ENCODE measurements at regions not wholly inside any gene's neighbourhood (a gene's known extent, or its start where the extent isn't known, plus 50 kb on each side); places are given as distances from the start of the nearest gene placed in this dataset.
A peak's percentile ranks its signal among the peaks of the same experiment; 100 is the strongest.

DNA sequence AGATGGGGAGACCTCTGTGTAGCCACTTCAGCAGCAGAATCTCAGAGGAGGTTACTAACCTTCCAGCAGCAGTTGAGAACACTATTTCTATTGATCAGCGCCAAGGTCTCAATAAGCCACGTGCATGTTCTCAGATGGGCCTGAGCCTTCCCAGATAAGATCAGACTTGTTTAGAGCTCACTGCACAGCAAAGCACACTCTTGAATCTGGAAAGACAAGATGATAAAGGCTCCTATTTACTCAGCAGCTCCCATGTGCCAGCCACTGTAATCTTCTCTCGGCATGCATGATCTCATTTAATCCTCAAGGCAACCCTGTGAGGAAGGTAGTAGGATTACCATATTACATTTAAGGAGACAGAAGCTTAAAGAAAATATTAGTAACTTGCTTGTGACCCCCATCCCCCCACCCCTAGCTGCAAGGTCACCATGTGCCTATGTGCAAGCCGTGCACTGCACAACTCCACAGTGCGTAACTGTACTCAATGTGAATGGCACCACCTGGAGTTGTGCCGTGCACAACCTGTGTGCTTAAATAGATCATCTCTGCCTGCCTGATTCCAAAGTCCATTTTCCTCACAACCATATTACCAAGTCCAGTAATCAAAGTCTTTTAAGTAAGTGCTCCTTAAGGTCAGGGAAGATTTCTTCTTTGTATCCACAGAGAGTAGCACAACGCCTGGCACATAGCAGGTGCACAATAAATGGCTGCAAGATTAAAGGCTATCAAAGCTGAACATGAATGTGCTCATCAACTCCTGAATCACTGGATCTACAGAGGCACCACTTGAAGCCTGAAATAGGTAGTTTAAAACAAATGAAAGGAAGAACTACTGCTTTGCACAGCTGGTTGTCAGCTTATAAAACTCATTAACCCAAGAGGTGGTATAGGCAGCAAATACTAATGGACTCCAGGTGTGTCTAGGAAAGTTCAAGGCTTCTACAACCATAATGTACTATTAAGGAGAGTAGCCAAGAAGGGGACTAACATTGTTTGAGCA is 293.8 kb downstream of the BUD13 start:
- DNase-seq (ENCODE audit: low read depth, low spot score): no peak

DNA sequence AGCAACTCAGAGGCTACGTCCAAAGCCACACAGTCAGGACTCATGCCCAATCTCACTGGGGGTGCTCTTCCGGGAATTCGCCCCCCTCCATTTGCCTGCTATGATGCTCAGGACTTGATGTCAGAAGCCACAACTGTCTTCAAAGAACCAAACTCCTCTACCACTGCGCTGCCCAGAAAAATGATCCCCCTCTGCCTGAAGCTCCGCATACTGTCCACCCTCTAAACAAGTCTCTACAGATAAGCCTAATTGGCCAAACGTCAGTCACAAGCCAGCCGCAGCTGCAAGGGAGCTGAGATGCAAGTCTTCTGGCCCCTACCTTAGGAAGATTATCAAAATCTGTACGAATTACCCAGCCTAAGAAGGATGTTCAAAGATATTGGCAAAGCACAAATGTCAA is 294.6 kb downstream of the BUD13 start:
- no peak for DNase-seq (ENCODE audit: low read depth, low spot score)

DNA sequence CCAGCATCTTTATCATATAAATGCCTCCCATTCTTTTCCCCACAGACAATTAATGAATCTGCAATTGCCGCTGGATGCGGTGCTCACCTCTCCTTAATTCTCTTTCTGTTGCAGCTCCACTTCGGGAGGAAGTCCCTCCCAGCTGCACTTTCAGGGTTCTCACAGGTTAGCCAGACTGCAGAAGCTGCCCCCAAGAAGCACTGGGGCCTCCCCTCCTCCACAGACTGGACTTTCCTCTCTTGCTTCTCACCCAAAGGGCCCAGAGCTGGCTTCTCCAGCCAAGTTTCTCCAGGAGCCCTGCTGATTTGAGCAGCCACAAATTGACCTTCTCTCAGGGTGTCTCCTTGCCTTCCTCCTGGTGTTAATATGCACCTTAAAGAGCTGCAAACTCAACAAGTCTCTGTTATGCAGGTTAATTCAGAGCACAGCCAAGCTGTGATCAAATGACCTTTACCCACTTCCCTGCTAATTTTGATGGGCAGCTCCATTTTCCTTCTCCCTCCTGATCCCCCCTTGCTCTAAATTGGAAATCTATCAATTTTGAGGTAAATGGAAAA is 298.9 kb downstream of the BUD13 start:
- DNase-seq (ENCODE audit: low read depth, low spot score): no peak

DNA sequence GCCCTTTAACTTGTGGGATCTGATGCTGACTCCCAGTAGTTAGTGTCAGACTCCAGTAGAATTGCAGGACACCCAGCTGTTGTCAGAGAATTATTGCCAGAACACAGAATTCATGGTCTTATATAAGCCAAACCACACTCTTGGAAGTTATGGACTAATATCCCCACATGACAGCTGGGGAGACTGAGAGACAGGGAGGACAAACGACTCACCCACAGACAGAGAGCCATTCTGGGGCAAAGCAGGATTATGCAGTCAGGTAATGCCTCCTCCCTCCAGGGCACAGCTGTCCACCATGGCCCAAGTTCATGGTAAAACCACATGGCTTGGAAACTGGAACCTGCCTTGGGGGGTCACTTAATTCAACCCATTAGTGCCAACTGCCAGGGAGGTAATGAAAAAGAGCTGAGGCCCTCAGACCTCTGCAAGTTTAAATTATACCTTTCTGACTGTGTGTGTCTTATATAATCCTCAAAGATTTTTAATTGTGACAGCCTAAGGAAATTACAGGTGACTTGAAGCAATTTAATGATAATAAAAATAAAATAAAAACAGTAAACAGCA is 299.5 kb downstream of the BUD13 start:
- DNase-seq (ENCODE audit: low read depth, low spot score): no peak

DNA sequence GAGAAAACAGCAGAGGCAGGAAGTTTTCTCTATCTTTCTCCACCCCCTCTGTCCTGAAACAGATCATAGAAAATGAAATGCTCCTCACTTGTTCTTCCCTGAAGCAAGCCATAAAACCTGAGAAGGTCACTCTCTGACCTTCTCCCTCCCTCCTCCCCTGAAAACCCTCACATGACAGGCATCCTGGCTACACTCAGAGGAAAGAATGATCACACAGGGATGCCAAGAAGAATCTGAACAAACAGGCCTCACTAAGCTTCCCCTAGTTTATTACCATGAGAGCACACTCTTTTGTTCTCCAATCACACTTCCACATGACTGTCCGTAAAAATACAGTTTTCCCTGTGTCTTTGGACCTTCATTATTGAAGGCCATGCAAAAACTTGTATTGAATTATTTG is 300.1 kb downstream of the BUD13 start:
- peak; percentile 66 for DNase-seq (ENCODE audit: low read depth, low spot score)

DNA sequence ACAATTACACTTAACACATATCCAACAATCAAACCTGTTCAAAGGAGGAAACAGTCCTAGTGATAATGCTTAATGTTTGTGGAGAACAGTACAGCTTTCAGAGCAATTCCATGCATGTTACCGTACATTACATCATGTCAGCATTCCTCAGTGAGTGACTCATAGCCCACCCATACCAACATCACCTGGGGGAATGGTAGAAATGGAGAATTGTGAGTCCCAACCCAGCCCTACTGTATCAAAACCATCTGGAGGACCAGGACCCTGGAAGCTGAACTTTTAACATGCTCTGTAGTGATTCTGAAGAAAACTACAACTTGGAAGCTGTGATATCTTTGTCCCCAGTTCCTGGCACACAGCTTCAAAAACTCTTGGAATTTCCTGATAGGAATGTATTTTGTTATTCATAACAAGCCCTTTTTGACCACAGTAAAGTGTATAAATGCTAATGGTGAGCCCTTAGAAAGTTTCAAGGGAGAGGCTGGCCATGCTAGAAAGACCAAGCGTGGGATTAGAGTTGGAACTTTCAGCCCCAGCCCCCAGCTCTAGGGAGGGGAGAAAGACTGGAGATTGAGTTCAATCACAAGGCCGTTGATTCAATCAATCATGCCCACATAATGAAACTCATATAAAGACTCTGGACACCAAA is 301.1 kb downstream of the BUD13 start:
- DNase-seq (ENCODE audit: low read depth, low spot score): peak; percentile 96

DNA sequence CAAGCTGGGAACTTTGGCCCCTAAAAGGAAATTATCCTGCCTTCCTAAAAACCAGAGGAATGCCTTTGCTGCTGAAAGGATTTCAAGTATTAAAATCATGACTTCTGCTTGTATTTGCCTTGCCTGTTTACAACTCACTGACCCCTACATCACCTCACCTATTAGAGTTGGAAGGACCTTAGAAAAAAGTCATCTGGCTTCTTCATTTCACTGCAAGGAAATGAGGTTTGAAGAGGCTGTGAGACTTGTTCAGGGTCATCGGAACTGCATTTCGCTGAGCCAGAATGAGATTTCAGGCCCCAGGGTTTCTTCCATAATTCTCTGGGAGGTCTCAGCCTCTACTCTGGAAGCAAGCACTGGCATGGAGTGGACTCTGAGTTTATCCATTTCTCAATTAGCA is 304.1 kb downstream of the BUD13 start:
- DNase-seq (ENCODE audit: low read depth, low spot score): no peak

DNA sequence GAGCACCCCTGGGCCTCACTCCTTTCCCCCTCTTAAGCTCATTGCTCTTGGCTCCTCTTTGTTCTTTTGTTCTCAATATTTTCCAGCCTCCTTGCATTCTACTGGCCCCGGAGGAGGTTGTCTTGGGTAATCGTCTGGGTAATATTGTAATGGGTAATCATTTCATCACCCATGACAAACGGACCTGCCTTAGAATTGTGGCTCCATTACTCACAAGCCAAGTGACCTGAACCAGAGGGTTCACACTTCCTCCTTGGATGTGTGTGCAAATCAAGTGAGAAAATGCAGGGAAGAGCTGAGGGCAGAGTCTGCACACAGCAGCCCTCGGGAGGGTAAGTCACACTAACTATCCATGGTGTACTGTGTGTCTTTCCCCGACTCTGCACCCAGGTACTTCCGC is 305.0 kb downstream of the BUD13 start:
- no peak for DNase-seq (ENCODE audit: low read depth, low spot score)

DNA sequence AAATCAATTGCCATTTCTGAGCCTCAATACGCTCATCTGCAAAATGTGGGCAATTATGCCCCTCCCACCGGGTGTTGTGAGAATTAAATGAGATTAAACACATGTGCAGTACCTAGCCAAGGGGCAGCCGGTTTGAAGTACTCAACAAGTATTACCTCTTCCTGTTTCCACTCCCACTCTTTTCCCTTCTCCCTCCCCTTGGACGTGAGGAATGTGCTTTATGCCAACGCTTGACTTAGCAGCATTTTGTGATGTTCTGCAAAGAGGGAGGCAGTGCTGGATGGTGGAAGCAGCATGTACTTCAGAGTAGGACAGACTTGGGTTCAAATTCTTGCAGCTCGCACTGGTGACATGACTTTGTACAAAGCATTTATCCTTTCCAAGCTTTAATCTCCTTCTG is 306.0 kb downstream of the BUD13 start:
- no peak for DNase-seq (ENCODE audit: low read depth, low spot score)

DNA sequence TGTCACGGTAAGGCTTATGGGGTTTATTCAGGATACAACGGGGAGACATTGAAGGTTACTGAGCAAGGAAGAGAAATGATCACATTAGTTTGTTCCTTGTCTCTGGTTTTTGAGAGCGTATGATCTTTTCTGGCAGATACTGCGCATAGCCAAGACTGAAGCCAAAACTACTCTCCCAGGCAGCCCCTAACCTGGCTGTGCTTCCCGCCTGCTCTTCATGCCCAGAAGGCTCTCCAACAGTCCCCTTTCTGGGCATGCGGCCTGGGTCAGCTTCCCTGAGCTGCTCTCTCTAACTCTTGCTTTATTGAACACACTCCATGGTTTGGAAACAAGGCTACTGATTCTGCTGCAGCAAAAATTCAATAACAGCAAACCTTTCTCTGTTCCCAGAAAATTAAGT is 306.6 kb downstream of the BUD13 start:
- DNase-seq (ENCODE audit: low read depth, low spot score): no peak

DNA sequence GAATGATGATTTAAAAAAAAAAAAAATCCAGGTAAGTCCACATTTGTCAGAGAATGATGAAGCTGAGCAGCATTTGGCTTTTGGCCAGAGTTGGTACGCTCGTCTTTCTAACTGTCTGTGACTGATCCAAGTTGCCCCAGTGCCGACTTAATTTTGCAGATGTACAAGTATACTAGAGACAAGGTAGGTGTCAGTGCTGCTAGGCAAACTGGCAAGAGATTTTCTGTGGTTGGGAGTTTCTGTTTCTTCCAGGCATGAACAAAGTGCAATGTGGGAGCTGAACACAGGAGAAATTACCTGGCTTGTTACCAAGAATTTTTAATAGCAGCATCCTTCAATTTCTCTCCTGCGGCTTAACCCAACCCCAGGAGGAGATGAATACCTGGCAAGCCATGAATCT is 307.7 kb downstream of the BUD13 start:
- no peak for DNase-seq (ENCODE audit: low read depth, low spot score)

DNA sequence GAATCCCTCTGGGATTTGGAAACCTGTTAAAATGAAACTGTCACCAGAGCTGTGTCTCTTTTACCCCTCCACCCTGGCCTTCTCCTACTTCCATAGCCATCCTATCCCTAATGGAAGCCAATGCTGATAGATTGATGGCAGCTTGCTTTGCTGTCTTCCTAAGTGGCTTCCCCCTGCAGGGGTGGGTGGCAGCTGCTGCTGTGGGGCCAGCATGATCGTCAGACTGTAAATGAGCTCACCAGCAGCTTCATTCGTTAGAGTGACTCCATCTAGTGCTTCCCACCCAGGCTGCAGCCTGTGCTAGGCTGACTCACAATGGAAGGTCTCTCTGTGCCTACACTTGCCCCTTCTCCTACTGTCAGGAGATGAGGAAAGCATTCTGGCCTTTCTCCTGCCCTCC is 311.0 kb downstream of the BUD13 start:
- DNase-seq (ENCODE audit: low read depth, low spot score): no peak

DNA sequence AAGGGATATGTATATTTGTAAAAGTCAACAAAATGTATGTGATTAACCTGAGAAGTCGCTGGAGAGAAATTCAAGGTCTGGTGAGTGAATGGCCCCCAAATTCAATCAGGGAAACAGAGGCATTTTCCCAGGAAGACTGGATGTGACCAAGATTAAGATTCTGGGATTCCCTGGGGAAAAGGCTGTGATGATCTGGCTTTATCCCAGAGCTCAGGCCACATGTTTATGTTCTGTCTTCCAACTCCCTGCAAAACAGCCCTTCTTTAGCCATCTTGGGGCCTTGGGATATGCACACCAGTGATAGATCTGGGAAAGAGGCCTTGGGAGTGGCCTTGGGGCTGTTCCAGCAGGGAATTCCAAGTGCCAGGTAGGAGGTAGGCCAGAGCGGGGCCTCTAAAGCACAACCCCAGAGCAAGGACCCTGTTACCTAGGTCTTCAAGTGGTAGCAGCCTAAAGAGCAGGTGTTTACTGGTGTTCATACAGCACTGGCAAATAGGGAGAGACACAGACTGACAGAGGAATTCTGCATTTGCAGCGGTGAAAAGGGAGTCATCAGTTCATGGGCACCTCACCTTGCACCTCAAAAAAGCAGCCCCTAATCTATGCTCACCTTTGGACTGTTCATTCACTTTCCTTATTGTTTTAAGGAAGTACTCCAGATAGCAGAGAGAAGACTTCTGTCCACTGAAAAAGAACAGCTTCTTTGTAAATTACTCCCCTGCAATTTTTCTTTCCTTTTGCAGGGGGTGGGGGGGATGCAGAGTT is 312.4 kb downstream of the BUD13 start:
- DNase-seq (ENCODE audit: low read depth, low spot score): no peak

DNA sequence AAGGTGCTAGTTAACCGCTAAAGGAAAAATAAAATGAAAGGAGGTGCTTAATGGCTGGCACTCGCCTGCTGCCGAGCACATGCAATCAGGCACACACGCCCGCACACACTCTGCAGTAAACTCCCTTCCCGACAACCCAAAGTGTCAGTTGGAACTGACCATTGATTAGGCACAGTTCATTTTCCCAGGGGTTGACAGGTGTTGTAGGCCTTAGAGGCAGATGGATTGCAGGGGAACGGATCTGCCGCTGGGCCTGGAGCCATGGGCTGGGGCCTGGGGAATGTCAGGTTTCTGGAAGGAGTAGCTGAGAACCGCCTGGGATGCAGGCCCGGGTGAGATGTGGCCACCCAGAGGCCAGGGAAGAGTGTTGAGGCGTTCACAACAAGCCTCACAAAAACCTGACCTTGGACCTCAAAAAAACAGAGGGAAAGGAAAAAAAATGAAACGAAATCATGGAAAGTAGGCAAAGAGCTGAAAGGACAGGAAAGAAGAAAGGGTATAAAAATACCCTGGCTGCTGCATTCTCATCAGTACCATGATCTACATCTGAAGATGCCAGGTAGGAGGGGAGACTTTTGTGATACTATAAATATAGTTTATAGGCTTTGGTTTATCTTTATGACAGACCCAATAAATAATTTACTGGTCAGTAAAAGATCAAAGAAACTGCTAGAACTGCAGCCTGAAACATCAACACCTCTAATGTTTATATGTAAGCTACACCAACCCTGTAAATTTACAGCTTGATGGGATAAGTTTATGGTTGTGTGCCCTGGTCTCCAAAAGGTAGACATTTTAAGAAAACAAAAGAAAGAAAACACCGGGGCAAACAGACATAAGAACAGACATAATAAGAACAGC is 313.4 kb downstream of the BUD13 start:
- DNase-seq (ENCODE audit: low read depth, low spot score): no peak

DNA sequence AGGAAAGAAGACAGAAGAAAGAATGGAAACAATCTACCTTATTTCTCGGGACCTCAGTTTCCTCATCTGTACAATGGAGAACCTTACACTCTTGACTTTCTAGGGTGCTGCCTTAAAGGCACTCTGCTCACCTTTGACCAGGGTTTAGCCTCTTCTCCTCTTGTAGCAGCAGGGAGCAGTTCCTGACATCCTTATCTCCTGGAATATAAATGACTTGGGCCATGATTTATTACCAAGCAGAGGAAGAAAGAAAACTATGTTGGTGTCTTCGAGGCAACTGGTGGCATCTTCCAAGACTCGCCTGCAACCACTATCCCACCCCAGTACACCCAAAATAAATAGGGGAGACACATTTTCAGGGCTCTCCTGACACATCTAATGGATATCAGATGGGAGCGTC is 314.2 kb downstream of the BUD13 start:
- DNase-seq (ENCODE audit: low read depth, low spot score): no peak

DNA sequence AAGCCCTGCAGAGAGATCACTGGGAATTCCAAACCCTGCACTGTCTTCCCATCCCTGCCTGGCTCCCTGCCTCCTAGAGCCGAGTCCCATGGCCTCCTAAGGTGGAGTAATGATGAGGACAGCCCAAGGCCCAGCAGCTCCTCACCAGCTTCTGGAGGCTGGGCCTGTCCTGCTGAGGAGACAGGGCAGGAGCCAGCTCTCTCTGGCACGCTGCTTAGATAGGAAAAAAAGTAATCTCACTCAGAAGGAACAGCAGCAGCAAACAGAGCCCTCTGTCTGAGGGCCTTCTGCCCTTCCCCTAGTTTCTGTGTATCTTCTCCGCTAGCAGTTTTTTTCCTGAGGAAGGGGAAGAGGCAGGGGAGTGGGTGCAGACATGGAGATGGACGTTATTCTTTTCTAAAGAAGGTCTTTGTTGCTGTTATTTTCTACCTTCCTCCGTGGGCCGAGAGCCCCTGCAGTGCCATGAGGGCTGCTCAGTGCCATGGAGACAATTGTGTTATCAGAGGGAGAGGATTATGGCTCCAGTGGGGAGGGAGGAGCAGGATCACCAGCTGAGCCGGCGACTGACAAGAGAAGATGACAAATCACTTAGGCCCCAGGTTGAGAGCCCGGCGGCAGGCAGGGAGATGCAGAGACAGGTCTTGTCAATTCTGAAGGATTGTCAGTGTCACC is 315.3 kb downstream of the BUD13 start:
- no peak for DNase-seq (ENCODE audit: low read depth, low spot score)

DNA sequence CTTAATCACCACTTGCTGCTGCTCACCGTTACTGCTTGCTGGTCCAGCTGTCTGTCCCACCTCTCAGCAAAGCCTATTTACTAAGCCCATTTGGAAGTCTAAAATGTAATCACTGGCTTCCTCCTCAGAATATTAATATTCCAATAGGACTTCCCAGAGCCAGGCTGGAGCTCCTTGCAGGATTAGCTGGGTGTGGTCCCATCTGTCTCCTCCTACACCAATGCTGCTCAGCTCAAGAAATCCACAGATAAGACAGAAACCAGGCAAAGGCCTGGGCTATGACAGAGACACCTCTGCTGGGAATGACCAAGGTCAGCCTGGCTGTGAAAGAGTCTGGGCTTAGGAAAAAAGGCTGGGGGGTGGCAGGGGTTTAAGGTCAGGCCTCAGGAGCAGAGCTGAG is 317.8 kb downstream of the BUD13 start:
- no peak for DNase-seq (ENCODE audit: low read depth, low spot score)

DNA sequence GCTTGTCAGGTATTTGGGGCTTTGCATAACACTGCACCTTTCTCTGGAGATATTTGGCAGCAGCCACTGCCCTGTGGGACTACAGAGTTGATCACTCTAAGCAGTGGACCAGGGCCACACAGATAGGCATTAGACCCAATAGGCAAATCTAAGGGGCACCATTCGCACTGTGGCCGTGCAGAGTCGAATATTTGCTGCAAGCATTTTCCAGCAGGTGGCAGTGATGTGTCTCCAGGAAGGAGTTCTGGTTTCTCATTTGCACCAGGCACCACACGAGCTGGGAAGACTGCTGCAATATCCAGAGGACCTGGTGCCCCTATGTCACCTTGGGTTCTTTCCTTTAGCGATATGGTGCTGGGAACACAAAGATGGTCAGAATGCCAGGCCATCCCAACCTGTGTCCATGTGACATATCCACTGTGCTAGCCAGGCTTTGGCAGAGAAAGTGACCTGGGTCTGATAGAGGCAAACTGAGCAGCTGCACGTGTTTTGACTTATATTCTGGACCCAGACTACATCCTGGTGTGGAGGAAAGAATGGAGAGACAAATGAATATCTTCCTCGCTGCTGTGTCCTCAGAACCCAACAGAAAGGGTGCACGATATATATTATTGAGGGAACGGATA is 318.7 kb downstream of the BUD13 start:
- DNase-seq (ENCODE audit: low read depth, low spot score): no peak

DNA sequence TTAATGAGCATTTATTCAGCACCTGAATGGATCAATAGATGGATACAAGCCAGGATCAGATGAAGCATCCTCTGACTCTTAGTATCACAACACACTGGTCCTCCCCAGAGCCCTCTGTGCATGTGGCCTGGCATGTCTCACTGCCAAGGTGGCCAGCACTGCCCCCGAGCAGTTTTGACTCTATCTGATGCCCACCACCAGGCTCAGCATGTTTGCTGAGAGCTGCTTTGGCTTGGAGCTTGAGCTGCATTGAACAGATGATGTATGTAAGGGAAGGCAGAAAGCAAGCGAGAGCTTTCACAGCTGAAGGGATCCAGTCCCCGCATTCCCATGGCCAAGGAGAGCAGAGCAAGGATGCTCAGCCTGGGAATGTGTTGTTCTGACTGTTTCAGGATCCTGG is 320.3 kb downstream of the BUD13 start:
- DNase-seq (ENCODE audit: low read depth, low spot score): no peak

DNA sequence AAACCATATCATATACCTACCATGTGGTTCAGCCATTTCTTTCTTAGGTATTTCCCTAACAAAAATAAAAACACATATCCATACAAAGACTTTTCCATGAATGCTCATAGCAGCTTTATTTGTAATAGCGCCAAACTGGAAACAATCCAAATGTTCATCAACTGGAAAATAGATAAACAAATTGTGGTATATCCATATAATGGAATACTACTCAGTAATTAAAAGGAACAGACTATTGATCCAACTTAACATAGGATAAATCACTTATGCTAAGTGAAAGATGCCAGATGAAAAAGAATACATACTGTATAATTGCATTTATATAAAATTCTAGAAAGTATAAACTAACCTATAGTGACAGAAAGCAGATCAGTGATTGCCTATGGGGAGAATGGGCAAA is 323.3 kb downstream of the BUD13 start:
- DNase-seq (ENCODE audit: low read depth, low spot score): no peak

Measured in pulmonary artery endothelial cell (primary cell).